Chondrocyte (in vitro differentiated cells): ENCODE measurements at regions not wholly inside any gene's neighbourhood (a gene's known extent, or its start where the extent isn't known, plus 50 kb on each side); places are given as distances from the start of the nearest gene placed in this dataset.

Source experiments
- DNase-seq: peaks from one replicate; pipeline ENCODE4 v3.0.0; 2021; ENCODE audit warnings: mixed read lengths, low spot score
- H3K27ac Mint-ChIP-seq: one replicate; pipeline ENCODE4 v1.8.0; 2021; ENCODE audit warnings: mild to moderate bottlenecking, moderate library complexity, mixed read lengths; ENCODE audit not compliant: unreplicated experiment
- H3K27me3 Mint-ChIP-seq: 2 replicates; pipeline ENCODE4 v1.8.0; 2021; ENCODE audit warnings: low read depth, mixed read lengths
- H3K36me3 Mint-ChIP-seq: 2 replicates; pipeline ENCODE4 v1.8.0; 2021; ENCODE audit warnings: low read depth, mixed read lengths
- H3K4me1 Mint-ChIP-seq: 2 replicates; pipeline ENCODE4 v1.8.0; 2021; ENCODE audit warnings: low read depth, mild to moderate bottlenecking, mixed read lengths
- H3K4me3 Mint-ChIP-seq: one replicate; pipeline ENCODE4 v1.8.0; 2021; ENCODE audit warnings: mild to moderate bottlenecking, moderate library complexity, mixed read lengths; ENCODE audit not compliant: unreplicated experiment
- H3K9me3 Mint-ChIP-seq: 2 replicates; pipeline ENCODE4 v1.8.0; 2021; ENCODE audit warnings: low read depth, mixed read lengths
- TF ChIP-seq, protein P1 (sequence below): fragments of 200-600 bp; sonication (generic); IDR thresholded peaks from 2 replicates; pipeline ENCODE4 v1.5.0; 2021; ENCODE audit warnings: antibody characterized with exemption, mild to moderate bottlenecking, moderate library complexity

DNA sequence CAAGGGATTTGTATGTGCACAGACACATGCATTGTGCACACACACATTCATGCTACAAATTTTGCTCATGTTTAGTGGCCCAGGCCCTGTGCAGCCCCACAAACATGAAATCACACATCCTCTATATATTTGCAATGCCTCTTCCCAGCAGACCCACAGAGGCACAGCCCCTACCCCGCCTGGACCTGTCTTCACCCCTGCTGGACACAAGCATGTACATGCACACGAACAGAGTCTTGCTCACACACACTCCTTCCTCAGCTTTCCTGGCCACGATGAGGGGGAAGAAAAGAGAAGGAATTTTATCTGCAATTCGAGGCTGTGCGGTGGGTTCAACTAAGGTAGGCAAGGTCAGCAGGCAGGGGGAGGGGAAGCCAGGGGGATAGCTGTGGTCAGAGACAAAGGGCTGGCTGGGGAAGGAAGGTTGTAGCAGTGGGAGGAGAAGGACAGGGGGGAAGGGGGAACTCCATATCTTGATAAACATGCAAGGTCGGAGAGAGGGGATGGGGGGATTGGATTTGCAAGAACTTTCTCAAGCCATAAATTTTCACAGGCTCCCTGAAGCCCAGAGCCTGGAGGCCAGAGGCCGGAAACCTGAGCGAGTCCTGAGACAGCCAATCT is 156.4 kb downstream of the EFNB1 start:
- no peaks in the 10 kb centered on the region for H3K36me3 Mint-ChIP-seq
- no peaks in the 10 kb centered on the region for H3K27me3 Mint-ChIP-seq
- peaks cover 3% of the 10 kb centered on the region for H3K9me3 Mint-ChIP-seq
- DNase-seq: no peak
- TF ChIP-seq, protein P1, sequence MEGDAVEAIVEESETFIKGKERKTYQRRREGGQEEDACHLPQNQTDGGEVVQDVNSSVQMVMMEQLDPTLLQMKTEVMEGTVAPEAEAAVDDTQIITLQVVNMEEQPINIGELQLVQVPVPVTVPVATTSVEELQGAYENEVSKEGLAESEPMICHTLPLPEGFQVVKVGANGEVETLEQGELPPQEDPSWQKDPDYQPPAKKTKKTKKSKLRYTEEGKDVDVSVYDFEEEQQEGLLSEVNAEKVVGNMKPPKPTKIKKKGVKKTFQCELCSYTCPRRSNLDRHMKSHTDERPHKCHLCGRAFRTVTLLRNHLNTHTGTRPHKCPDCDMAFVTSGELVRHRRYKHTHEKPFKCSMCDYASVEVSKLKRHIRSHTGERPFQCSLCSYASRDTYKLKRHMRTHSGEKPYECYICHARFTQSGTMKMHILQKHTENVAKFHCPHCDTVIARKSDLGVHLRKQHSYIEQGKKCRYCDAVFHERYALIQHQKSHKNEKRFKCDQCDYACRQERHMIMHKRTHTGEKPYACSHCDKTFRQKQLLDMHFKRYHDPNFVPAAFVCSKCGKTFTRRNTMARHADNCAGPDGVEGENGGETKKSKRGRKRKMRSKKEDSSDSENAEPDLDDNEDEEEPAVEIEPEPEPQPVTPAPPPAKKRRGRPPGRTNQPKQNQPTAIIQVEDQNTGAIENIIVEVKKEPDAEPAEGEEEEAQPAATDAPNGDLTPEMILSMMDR: no peak
- no peak overlapping the region for H3K4me3 Mint-ChIP-seq
- H3K27ac Mint-ChIP-seq: no peak overlapping the region
- peaks cover 20% of the 10 kb centered on the region for H3K4me1 Mint-ChIP-seq

DNA sequence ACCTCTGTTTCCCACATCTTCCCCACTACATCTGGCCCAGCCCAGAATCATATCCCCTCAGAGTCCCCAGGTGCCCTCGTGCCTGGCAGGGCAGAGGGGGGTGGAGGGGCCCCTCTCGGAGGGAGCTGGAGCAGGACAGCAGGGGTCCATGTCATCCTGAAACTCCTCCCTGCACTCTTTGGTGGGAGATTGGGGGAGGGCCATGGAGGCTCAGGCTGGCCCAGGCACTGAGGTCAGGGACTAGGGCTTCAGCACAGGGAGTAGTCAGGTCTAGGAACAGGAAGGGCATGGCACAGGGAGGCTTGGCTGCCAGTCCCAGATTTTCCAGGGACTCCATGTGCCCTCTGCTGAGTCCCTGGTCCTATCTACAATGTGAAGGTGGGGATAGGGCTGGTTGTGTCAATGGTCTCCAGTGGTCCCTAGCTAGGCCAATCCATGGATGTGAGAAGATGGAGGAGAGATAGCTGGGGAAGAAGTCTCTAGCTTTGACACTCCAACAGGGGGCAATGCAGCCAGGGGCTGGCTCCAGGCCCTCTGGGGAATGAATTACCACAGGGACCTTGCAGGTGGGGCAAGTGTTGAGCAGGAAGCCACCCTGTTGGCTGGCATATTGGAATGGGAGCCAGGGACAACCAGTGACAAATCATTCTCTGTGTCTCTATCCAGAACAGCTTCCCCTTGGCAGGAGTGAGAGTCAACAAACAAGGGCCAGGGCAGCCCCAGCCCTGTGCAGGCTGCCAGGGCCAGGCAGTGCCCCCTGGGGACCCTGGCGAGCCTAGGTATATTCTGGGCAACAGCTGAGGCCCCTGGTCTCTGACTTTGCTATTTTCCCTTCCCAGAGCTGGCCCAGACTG is 154.4 kb downstream of the EFNB1 start:
- H3K27me3 Mint-ChIP-seq: no peaks in the 10 kb centered on the region
- peaks cover 3% of the 10 kb centered on the region for H3K9me3 Mint-ChIP-seq
- H3K4me3 Mint-ChIP-seq: no peak overlapping the region
- peaks cover 18% of the 10 kb centered on the region for H3K4me1 Mint-ChIP-seq
- no peak for DNase-seq
- H3K27ac Mint-ChIP-seq: no peak overlapping the region
- no peaks in the 10 kb centered on the region for H3K36me3 Mint-ChIP-seq
- TF ChIP-seq, protein P1: no peak

GRCh38 chrX:68982476-68982875 is 153.7 kb downstream of the EFNB1 start:
- Mint-ChIP-seq H3K4me3 (no peak overlapping the region), H3K4me1 (peaks cover 22% of the 10 kb centered on the region), H3K27me3 (no peaks in the 10 kb centered on the region), H3K36me3 (no peaks in the 10 kb centered on the region), H3K27ac (no peak overlapping the region), H3K9me3 (peaks cover 3% of the 10 kb centered on the region)
- TF ChIP-seq, protein P1: no peak
- no peak for DNase-seq

- Mint-ChIP-seq H3K36me3 (no peaks in the 10 kb centered on the region), H3K27me3 (no peaks in the 10 kb centered on the region), H3K9me3 (peaks cover 11% of the 10 kb centered on the region), H3K27ac (no peak overlapping the region), H3K4me1 (peaks cover 22% of the 10 kb centered on the region), H3K4me3 (no peak overlapping the region)
- no peak for DNase-seq
- TF ChIP-seq, protein P1: no peak
Measured at GRCh38 chrX:68980906-68981616, 152.2 kb downstream of the EFNB1 start.

DNA sequence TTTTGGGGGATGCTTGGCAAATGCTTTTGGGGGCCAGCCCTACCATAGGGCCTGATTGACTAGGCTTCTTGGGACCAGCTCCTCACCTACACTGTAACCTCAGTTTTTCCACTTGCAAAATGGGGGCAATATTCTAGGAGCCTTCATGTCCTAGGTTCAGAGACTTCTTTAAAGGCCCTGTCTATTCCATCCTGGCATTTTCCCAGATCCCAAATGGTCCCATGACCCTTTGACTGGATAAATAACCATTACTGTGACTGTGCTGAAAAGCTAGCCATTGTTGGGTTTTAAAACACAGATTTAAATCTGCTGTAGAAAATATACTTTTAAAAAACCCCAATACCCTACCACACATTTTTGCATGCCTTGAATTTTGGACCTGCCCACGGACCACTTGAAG is 149.8 kb downstream of the EFNB1 start:
- Mint-ChIP-seq H3K36me3 (no peaks in the 10 kb centered on the region), H3K9me3 (peaks cover 27% of the 10 kb centered on the region), H3K4me3 (no peak overlapping the region), H3K27ac (peak overlapping the region; percentile 82), H3K4me1 (peaks cover 22% of the 10 kb centered on the region), H3K27me3 (no peaks in the 10 kb centered on the region)
- TF ChIP-seq, protein P1: no peak
- no peak for DNase-seq
